ENCODE measurements at regions not wholly inside any gene's neighbourhood (a gene's known extent, or its start where the extent isn't known, plus 50 kb on each side); places are given as distances from the start of the nearest gene placed in this dataset.
"Not testable (repeated sequence)": the region's sequence is repeated elsewhere in the genome, so short reads cannot be mapped to it uniquely, and the experiment has no call there.

DNA sequence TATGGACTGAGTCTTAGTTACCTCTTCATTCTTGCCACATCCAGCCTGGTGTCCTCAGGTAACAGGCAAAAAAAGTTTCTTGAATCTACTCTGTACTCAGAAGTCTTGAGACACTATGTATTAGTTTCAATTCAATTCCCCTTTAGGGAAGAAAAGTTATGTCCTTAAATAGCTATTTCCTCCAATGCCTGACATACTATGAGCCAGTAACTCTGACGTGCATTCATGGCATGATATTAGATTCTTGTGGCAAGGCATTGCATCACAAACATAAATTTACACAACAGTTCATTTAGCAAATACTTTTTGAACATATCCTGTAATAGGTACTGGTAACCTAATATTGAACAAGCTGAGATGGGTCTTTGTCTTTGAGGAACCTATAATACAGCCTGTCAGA, 109.3 kb upstream of the FOXB1 start:
- no peaks in the 10 kb centered on the region for H4K20me1 ChIP-seq (ENCODE audit: insufficient read depth, low read length)
- no peak for TF ChIP-seq EZH2 (optimal IDR thresholded peaks at IDR 0.05; ENCODE audit: low read depth, low read length)
- no peak for TF ChIP-seq EZH2phosphoT487 (IDR thresholded peaks at IDR 0.05; ENCODE audit: low read length)
- TF ChIP-seq, protein P1, sequence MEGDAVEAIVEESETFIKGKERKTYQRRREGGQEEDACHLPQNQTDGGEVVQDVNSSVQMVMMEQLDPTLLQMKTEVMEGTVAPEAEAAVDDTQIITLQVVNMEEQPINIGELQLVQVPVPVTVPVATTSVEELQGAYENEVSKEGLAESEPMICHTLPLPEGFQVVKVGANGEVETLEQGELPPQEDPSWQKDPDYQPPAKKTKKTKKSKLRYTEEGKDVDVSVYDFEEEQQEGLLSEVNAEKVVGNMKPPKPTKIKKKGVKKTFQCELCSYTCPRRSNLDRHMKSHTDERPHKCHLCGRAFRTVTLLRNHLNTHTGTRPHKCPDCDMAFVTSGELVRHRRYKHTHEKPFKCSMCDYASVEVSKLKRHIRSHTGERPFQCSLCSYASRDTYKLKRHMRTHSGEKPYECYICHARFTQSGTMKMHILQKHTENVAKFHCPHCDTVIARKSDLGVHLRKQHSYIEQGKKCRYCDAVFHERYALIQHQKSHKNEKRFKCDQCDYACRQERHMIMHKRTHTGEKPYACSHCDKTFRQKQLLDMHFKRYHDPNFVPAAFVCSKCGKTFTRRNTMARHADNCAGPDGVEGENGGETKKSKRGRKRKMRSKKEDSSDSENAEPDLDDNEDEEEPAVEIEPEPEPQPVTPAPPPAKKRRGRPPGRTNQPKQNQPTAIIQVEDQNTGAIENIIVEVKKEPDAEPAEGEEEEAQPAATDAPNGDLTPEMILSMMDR (IDR thresholded peaks at IDR 0.05; ENCODE audit: low read length) = no peak
- H3K9me3 ChIP-seq (replicated peaks; ENCODE audit: insufficient read depth, low read length) = no peaks in the 10 kb centered on the region
- H3K27me3 ChIP-seq (replicated peaks; ENCODE audit: insufficient read depth, low read length) = no peaks in the 10 kb centered on the region
- H3K4me2 ChIP-seq (ENCODE audit: low read depth, low read length) = no peak overlapping the region
- H3K9me2 ChIP-seq (replicated peaks; ENCODE audit: insufficient read depth, low read length) = no peaks in the 10 kb centered on the region
- no peaks in the 10 kb centered on the region for H3F3A ChIP-seq (ENCODE audit: insufficient read depth, low read length)
- no peaks in the 10 kb centered on the region for H3K4me1 ChIP-seq (ENCODE audit: low read length)
- no peak overlapping the region for H2AFZ ChIP-seq (ENCODE audit: low read length)
- no peak overlapping the region for H3K27ac ChIP-seq (ENCODE audit: low read length)
- no peak for DNase-seq
- H3K79me2 ChIP-seq (ENCODE audit: low read length) = no peaks in the 10 kb centered on the region
- no peak overlapping the region for H3K9ac ChIP-seq (ENCODE audit: low read length)
- no peaks in the 10 kb centered on the region for H3K36me3 ChIP-seq (replicated peaks; ENCODE audit: insufficient read depth, low read length)
- H3K4me3 ChIP-seq (ENCODE audit: low read length) = no peak overlapping the region

GRCh38 chr15:59892985-59893384, 111.1 kb upstream of the FOXB1 start:
- DNase-seq = no peak
- Histone ChIP-seq H3K9ac (ENCODE audit: low read length) (no peak overlapping the region), H3K79me2 (ENCODE audit: low read length) (no peaks in the 10 kb centered on the region), H3K9me2 (replicated peaks; ENCODE audit: insufficient read depth, low read length) (no peaks in the 10 kb centered on the region), H3K27ac (ENCODE audit: low read length) (no peak overlapping the region), H4K20me1 (ENCODE audit: insufficient read depth, low read length) (no peaks in the 10 kb centered on the region), H3K9me3 (replicated peaks; ENCODE audit: insufficient read depth, low read length) (no peaks in the 10 kb centered on the region), H3F3A (ENCODE audit: insufficient read depth, low read length) (no peaks in the 10 kb centered on the region), H3K4me3 (ENCODE audit: low read length) (no peak overlapping the region), H3K4me2 (ENCODE audit: low read depth, low read length) (no peak overlapping the region), H3K4me1 (ENCODE audit: low read length) (no peaks in the 10 kb centered on the region), H3K36me3 (replicated peaks; ENCODE audit: insufficient read depth, low read length) (no peaks in the 10 kb centered on the region), H2AFZ (ENCODE audit: low read length) (no peak overlapping the region), H3K27me3 (replicated peaks; ENCODE audit: insufficient read depth, low read length) (no peaks in the 10 kb centered on the region)
- TF ChIP-seq, protein P1 (IDR thresholded peaks at IDR 0.05; ENCODE audit: low read length) = no peak
- TF ChIP-seq EZH2phosphoT487 (IDR thresholded peaks at IDR 0.05; ENCODE audit: low read length) (no peak), EZH2 (optimal IDR thresholded peaks at IDR 0.05; ENCODE audit: low read depth, low read length) (no peak)

- H3K36me3 ChIP-seq (replicated peaks; ENCODE audit: insufficient read depth, low read length); H3K9me2 ChIP-seq (replicated peaks; ENCODE audit: insufficient read depth, low read length); H3K4me1 ChIP-seq (ENCODE audit: low read length); H3K9ac ChIP-seq (ENCODE audit: low read length); H3K4me3 ChIP-seq (ENCODE audit: low read length); H3F3A ChIP-seq (ENCODE audit: insufficient read depth, low read length); H3K79me2 ChIP-seq (ENCODE audit: low read length); H3K4me2 ChIP-seq (ENCODE audit: low read depth, low read length); DNase-seq; H2AFZ ChIP-seq (ENCODE audit: low read length); H3K9me3 ChIP-seq (replicated peaks; ENCODE audit: insufficient read depth, low read length); H3K27ac ChIP-seq (ENCODE audit: low read length); H4K20me1 ChIP-seq (ENCODE audit: insufficient read depth, low read length); H3K27me3 ChIP-seq (replicated peaks; ENCODE audit: insufficient read depth, low read length): not testable (repeated sequence)
Observed at GRCh38 chr15:59887870-59888269, 116.2 kb upstream of the FOXB1 start.

GRCh38 chr15:59887211-59887610, 116.9 kb upstream of the FOXB1 start:
- Histone ChIP-seq H3F3A (ENCODE audit: insufficient read depth, low read length) (no peaks in the 10 kb centered on the region), H4K20me1 (ENCODE audit: insufficient read depth, low read length) (no peaks in the 10 kb centered on the region), H3K4me2 (ENCODE audit: low read depth, low read length) (no peak overlapping the region), H3K9ac (ENCODE audit: low read length) (no peak overlapping the region), H3K9me3 (replicated peaks; ENCODE audit: insufficient read depth, low read length) (no peaks in the 10 kb centered on the region), H3K27me3 (replicated peaks; ENCODE audit: insufficient read depth, low read length) (no peaks in the 10 kb centered on the region), H3K27ac (ENCODE audit: low read length) (no peak overlapping the region), H3K4me1 (ENCODE audit: low read length) (no peaks in the 10 kb centered on the region), H3K4me3 (ENCODE audit: low read length) (no peak overlapping the region), H3K79me2 (ENCODE audit: low read length) (no peaks in the 10 kb centered on the region), H3K36me3 (replicated peaks; ENCODE audit: insufficient read depth, low read length) (no peaks in the 10 kb centered on the region), H3K9me2 (replicated peaks; ENCODE audit: insufficient read depth, low read length) (no peaks in the 10 kb centered on the region), H2AFZ (ENCODE audit: low read length) (no peak overlapping the region)
- no peak for TF ChIP-seq EZH2 (optimal IDR thresholded peaks at IDR 0.05; ENCODE audit: low read depth, low read length)
- TF ChIP-seq, protein P1 (IDR thresholded peaks at IDR 0.05; ENCODE audit: low read length) = no peak
- no peak for TF ChIP-seq EZH2phosphoT487 (IDR thresholded peaks at IDR 0.05; ENCODE audit: low read length)
- DNase-seq = no peak
